ENCODE measurements at regions not wholly inside any gene's neighbourhood (a gene's known extent, or its start where the extent isn't known, plus 50 kb on each side); places are given as distances from the start of the nearest gene placed in this dataset.

GRCh38 chr2:16301961-16302360, 361.6 kb downstream of the MYCN start:
- 92% methylated on average over 2 of the region's 2 CpGs; no CpG with 5 or more reads in 1 of the 2 experiments for WGBS, 2 experiments (ENCODE audit: extremely low coverage in 1 of 2, insufficient coverage in 1 of 2, insufficient read length in 1 of 2, insufficient replicate concordance in 2 of 2, low coverage in 1 of 2, low lambda C conversion rate in 2 of 2, missing lambda C conversion rate in 1 of 2)
- Histone ChIP-seq H3K4me1 (replicated peaks in 1 of 4; ENCODE audit: control insufficient read depth in 3 of 4, insufficient read depth in 4 of 4, low read length in 3 of 4) (peaks cover 4 to 12% (median 11%) of the 10 kb centered on the region in 4 experiments; a peak in 5 of 7 replicates), H3K4me3 (ENCODE audit: extremely low read depth in 1 of 4, insufficient read depth in 2 of 4, low read depth in 3 of 4, low read length in 4 of 4) (no peak overlapping the region), H4K8ac (ENCODE audit: extremely low read depth, insufficient read depth, low read length) (no peak overlapping the region), H2BK120ac (replicated peaks; ENCODE audit: low read depth, low read length) (no peak overlapping the region), H3K23ac (ENCODE audit: insufficient read length) (no peak overlapping the region), H3K79me2 (ENCODE audit: control insufficient read depth in 1 of 2, insufficient read depth in 2 of 2, low read length in 2 of 2) (no peaks in the 10 kb centered on the region), H3K18ac (ENCODE audit: extremely low read depth, low read length) (no peak overlapping the region), H4K5ac (ENCODE audit: insufficient read length, low read depth, low read length) (no peak overlapping the region), H2AFZ (ENCODE audit: low read length) (no peak overlapping the region), H3K4me2 (ENCODE audit: insufficient read depth in 1 of 2, low read depth in 2 of 2, low read length in 2 of 2) (no peak overlapping the region), H3K36me3 (ENCODE audit: control insufficient read depth in 2 of 4, insufficient read depth in 4 of 4, low read length in 3 of 4) (no peaks in the 10 kb centered on the region), H4K91ac (replicated peaks; ENCODE audit: insufficient read length, low read length) (no peak overlapping the region), H2BK15ac (ENCODE audit: low read length) (no peak overlapping the region), H3K9ac (replicated peaks in 1 of 4; ENCODE audit: extremely low read depth in 1 of 4, low read depth in 3 of 4, low read length in 3 of 4) (no peak overlapping the region), H2BK5ac (ENCODE audit: low read depth, low read length) (no peak overlapping the region), H2BK20ac (ENCODE audit: low read length) (no peak overlapping the region), H3K27me3 (replicated peaks in 1 of 4; ENCODE audit: control insufficient read depth in 3 of 4, extremely low read depth in 1 of 4, insufficient read depth in 3 of 4, low read length in 3 of 4) (no peaks in the 10 kb centered on the region; a peak in 1 of 7 replicates), H3K4ac (replicated peaks; ENCODE audit: insufficient read length, low read depth, low read length) (no peak overlapping the region), H3K56ac (replicated peaks; ENCODE audit: insufficient read length, low read depth, low read length) (no peak overlapping the region), H3K27ac (ENCODE audit: low read depth, low read length) (no peak overlapping the region), H3K23me2 (ENCODE audit: low read depth, low read length) (no peaks in the 10 kb centered on the region), H2AK5ac (ENCODE audit: low read depth, low read length) (no peak overlapping the region), H3K9me3 (ENCODE audit: insufficient read depth in 2 of 2, low read depth in 1 of 2, low read length in 1 of 2) (no peaks in the 10 kb centered on the region; a peak in 1 of 4 replicates), H2BK12ac (ENCODE audit: low read depth, low read length) (no peak overlapping the region; the same call in 1 of the 2 replicates), H3K14ac (ENCODE audit: insufficient read length) (no peak overlapping the region), H3K79me1 (ENCODE audit: low read depth, low read length) (no peaks in the 10 kb centered on the region), H4K20me1 (replicated peaks in 1 of 2; ENCODE audit: control insufficient read depth in 1 of 2, insufficient read depth in 2 of 2, low read length in 2 of 2) (no peaks in the 10 kb centered on the region)
- no peak for FAIRE-seq
- ChIA-PET CTCF (ENCODE audit: partially characterized antibody) (interaction anchor here (0.6 to 2.5 kb wide), 6 partner anchors 10 to 324 kb away, joined by 3 to 10 read pairs (median 3); no protein-coding TSS in a partner anchor), POLR2A (ENCODE audit: partially characterized antibody) (no interaction called here)
- TF ChIP-seq SP2 (IDR thresholded peaks at IDR 0.05; ENCODE audit: low read length), result no peak
- DNase-seq (ENCODE audit: low read depth in 1 of 2, low spot score in 2 of 2), result peak in 1 of 2 experiments; percentile 4

All from H1 (cell line).